Breast epithelium (tissue), 3 donors: ENCODE measurements at regions not wholly inside any gene's neighbourhood (a gene's known extent, or its start where the extent isn't known, plus 50 kb on each side); places are given as distances from the start of the nearest gene placed in this dataset.

Experiments
- CTCF ChIP-seq, 3 donors: fragments of 450-650 bp; IDR thresholded peaks; one replicate each; pipeline ENCODE4 v1.5.1; 2016 to 2017; ENCODE audit warnings: antibody characterized with exemption in 3 of 3, mild to moderate bottlenecking in 3 of 3, moderate library complexity in 3 of 3
- POLR2AphosphoS5 ChIP-seq, 3 donors: sonication (generic); formaldehyde crosslinking; IDR thresholded peaks; one replicate each; pipeline ENCODE4 v1.6.1; 2017; ENCODE audit warnings: antibody characterized with exemption in 3 of 3

GRCh38 chr10:111525696-111526095, 448.9 kb downstream of the ADRA2A start:
- no peak for TF ChIP-seq CTCF (IDR thresholded peaks at IDR 0.05)
- TF ChIP-seq POLR2AphosphoS5 (IDR thresholded peaks at IDR 0.05): no peak
